COR-L47 (cell line): ENCODE measurements at regions not wholly inside any gene's neighbourhood (a gene's known extent, or its start where the extent isn't known, plus 50 kb on each side); places are given as distances from the start of the nearest gene placed in this dataset.
A peak's percentile ranks its signal among the peaks of the same experiment; 100 is the strongest.

Source experiments
- DNase-seq: peaks from one replicate; lab custom pipeline; 2025; lab: John Stamatoyannopoulos, UW

DNA sequence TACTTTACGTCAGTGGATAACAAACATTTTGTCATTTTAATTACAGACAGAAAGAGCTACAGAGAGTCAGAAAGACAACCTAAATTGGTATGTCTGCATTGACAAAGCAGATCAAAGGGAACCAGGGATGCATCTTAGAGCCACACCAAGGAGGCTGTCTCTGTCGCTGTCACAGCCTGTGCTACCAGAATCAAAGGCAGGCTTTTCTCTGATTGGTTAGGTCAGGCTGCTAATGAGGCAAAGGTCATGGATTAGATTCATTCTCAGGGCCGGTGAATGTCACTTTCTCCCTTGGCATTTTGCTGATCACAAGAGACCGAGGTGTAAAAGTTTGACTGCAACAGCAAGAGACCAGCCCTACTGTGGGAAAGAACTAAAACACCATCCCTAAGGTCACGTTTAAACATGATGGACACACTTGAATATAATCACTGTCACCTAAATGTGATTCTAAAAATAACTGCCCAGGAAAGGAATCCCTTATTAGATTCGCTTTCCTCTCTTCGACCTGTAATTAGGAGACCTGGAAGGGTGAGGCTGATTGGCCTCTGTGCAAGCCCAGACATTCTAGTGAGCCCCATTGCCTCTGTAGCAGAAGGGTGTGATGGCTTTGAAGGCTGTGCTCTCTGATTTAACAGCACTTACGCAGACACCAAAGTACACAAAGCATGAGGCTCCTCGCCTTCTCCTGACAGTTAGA is 314.4 kb upstream of the NBEA start:
- peak; percentile 10 for DNase-seq

DNA sequence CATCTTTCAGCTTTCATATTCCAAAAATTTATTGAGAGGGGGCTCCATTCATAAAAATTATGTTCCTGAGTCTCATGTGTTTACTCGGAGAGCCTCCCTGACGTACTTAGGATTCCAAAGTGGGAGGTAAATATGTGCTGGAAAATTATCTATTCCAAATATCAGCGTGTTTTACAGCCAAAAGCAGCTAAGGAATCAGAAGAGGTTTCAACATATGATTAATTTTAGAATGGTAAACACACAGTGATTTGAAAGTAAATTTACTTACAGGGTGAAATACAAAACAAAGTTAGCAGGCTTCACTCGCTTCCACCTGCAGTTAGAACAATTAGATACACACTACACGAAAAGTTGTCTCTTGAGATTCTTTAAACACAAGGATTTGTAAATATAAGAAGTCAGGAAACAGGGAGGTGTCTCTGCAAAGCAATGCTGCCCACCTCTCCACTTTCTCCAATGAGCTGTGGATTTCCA is 313.8 kb upstream of the NBEA start:
- DNase-seq, result no peak

DNA sequence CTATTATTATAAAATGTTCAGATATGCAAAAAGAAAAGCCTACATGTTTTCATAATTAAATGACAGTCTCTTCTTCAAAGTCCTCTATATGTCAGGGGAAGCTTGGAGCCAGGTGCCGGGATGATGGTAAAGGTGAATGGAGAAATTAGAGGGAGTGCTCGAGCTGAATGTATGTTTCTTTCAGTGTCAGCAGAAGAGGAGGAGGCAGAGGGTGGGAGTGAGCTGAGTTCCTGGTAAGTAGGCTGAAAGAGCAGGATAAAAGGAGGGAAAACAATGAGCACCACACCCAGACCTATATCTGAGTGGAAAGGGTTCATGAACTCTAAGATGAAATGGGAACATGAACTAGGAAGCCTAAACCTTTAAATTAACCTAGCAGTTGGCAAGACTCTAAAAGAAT is 307.6 kb upstream of the NBEA start:
- no peak for DNase-seq

DNA sequence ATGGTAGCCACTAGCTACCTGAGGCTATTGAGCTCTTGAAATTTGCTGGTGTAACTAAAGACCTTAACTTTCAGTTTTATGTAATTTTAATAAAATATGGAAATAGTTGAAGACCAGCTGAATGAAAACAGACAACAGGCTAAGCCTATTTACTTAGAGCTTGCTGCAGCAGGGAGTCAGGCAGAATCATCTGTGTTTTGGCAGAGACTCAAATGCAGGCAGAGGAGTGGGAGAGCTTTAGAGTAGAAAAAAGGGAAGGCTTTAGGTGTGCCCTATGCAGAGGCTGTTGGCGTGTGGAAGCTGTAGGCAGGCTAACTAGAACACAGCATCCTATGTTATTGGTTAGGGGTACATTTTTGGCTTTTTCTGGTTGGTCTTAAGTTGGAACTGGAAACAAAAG is 304.9 kb upstream of the NBEA start:
- DNase-seq, result peak; percentile 47

DNA sequence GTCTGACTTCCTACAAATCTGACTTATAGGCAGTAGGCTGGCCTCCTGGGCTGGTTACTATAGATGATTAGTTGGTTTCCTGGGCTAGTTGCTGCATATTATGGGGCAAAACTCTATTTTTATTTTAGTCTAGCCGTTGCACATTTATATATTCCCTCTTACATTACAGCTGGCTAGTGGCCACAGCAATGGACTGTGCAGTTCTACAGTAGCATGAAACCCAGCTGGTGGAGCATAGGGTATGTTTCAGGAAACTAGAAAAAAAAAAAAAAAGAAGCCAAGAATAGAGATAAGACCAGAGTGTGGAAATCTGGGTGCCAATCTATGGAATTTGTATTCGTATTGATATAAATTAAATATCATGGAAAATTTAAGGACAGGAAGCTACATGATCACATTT is 304.4 kb upstream of the NBEA start:
- DNase-seq, result no peak

DNA sequence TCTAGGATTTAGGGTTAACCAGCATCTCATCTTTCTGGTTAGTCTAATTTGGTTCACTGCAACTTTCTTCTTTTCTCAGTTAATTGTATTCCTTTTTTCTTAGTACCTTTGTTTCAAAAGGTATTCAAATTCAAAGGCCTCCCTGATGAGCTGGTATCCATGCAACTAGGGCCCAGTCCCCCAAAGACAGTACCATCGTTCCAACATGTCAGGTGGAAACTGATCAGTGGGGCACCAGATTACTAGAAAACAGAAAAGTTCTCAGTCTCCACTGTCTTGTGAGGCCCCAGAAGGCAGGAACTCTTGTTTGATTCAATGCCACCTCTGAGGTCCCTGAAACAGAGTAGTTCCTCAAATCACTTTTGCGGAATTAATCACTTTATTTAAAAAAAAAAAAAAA is 303.2 kb upstream of the NBEA start:
- no peak for DNase-seq

DNA sequence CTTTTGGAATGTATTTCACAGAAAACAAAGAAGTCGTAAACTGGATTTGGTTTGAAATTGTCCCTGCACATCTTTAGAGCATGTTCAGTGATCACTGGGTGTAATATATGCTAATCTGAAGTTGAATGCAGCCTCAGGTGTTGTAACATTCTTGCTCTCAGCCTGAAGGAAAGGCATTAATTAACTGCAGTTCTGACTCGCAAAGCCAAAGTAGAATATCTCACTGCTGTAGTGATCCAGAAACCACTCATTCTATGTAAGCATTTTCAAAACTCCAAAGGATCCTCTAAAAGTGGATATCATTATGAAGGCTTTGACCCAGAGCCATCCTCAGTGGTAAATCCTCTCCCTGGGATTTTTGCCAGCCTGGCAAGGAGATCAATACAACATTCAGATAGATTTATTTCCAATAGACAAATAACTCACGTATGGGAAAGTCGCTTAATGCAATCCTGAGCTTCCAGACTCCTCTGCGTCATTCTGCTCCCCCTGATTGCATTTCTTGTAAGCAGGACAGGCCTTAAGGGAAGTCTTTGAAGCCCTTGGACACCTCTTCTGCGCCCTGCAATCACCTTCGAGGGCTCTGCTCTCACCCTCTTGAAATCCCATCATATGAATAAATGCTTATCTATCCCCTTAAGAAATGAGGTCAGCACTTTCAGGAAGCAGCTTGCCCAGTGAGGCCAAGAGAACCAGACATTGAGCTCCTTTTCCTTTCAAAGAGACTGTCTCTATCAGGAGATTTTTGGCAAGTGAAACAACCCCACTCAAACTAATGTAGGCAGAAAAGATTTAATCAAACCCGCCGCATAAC is 301.7 kb upstream of the NBEA start:
- DNase-seq, result no peak

DNA sequence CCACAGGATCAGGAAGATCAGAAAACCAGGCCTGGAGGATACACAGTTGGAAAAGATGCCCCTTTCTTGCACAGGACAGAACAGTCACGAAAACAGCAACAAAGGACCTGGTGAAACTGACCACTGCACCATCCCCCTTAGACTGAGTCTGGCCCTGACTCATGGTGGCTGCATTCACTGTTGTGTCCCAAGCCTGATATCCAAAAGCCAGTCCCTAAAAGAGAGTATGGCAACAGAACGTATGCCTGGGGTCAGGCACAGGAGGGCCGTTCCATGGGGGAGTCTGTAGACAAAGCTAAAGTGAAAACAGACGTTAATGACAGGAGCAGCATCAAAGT is 301.1 kb upstream of the NBEA start:
- DNase-seq, result no peak

DNA sequence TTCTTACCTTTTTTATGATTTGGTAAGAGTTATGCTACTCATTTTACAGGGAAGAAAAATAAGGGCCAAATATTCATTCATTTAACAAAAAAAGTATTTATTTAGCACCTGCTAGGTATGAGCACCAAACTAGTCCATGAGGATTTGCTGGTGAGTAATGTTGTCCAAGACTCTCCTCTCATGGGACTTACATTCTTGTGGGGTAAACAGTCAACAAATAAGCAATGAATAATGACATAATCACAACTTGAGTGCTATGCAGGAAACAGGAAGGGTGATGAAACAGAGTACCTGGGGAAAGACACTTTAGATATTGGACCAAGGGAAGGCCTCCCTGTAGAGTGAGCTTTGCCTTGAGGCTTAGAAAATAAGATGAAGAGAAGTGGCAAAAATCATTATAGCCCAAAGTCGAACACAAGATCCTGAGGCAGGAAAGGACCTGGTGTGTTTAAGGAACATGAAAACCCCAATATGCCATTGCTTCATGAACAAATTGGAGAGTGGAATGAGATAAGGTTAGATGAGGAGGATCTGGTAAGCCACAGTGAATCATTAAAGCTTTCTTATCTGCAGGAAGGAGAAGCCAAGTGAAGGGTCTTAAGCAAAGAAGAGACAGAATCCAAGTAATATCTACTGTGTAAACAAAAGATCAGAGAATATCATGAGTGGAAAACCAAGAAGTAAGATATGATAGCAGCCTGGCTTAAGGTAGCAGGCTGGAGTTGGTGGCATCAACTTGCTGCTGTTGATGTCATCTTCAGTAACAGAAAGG is 294.5 kb upstream of the NBEA start:
- DNase-seq, result no peak

DNA sequence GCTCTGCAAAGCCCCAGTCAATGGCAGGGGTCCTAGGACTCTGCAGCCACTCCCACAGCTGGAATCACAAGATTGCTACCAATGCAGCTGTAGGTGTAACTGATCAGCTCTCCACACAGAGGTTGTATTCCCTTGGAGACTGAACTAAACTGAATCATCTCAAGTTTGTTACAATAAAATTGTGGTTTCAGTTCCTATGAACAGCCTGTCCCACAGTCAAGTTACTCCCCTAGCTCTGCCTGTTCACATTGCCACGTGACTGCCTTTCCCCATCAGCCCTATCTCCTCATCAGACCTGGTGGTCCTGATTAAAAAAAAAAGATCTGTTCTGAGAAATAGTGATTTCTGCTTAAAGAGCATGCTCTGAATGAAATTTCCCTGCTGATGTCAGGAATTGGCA is 287.9 kb upstream of the NBEA start:
- DNase-seq, result no peak

DNA sequence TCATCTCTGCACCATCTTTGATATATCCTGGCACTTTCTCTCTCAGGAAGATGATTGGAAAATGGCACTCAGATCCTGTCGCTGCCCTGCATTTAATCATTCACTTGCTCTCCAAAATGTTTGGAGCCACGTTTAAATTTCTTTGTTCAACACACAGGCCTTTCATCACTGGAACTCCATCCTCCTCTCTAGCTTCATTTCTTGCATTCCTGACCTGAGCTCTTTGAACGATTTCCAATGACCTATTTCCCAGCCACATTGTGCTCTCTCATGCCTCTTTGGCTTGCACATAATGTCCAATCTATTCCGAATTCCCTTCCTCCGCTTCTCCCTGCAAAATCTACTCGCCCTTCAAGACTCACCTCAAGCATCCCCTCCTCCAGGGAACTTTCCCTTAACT is 287.4 kb upstream of the NBEA start:
- no peak for DNase-seq

DNA sequence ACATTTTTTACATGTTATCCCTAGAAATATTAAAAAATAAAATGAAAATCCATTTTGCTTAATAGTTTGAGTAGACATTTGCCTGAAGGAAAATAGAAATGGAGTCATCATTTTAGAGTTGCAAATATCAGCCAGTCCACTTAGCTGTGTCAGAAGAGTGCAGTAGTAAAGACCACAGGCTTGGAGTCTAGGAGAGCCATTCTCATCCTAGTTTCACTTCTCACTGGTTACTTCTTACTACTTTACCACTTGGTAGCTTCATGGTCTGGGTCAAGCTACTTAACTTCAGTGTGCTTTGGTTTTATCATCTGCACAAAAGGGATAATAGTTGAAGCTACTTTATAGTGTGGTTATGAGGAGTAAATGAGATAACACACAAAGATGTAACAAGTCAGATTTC is 286.5 kb upstream of the NBEA start:
- DNase-seq, result no peak

DNA sequence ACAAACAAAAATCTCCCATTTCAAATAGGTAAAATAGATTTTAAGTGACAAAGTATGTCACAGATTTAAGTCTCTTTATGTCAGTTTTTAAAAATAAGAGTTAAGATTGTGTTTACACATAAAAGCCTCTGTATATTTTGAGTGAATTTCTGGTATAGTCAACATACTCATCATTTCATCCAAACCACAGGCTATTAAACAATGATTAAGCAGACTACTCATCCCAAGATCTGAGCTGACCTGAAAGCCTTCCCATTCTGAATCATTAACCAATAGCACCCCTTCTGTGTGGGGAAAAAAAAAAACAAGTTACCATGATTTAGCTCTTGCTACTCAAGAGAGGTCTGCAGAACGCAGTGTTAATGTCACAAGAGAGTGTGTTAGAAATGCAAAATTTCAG is 284.4 kb upstream of the NBEA start:
- no peak for DNase-seq

DNA sequence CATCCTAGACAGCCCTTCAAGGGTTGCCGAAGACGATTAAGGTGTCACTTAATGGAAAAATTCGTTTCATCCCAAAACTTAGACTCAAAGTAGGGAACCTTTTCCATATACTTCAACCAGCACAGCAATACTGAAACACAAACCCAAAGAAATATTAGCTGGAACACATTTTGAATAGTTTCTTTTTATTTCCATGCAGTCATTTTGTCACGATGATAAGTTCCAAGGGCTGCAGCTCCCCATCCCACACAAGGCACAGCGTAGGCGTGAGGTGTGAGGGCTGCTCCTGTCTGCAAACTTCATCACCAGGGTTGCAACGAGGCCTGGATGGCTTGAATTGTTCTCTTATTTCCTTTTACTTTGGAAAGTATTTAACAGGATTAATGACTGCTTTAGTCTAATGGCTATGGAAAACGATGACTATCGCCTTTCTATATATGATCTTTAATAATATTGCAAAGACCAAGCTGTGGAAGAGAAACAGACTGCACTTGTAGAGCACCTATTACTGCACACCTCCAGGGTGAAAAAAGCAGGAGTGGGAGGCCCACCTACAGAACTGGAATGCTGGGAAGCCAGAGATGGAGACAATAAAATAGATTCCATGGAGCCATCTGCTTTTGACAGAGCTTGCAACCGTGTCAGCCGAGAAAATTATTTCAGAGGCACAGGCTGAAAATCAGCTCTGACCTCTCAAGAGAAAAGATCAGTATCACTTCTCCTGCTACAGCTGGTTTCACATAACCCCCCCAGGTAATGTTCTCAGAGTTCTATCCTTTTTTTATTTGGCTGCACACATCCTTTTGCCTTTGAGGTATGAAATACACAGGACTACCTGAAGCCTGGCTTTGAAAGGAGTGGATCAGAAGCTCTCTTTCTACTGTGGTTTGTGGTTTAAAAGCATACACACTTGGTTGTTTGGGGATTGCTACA is 274.5 kb upstream of the NBEA start:
- no peak for DNase-seq

DNA sequence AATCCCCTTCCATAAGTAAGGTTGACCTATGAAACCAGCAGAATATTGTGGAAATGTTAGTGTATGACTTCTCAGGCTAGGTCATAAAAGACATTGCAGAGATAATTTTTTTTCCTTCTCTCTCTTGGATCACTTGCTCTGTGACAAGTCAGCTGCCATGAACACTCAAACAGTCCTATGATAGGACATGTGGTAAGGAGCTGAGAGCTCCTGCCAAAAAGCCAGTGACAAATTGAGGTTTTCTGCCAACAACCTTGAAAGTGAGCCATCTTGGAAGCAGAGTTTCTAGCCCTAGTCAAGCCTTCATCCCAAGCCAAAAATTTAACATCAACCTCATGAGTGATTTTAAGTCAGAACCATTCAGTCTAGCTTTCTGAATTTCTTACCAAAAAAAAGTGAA is 270.9 kb upstream of the NBEA start:
- no peak for DNase-seq

DNA sequence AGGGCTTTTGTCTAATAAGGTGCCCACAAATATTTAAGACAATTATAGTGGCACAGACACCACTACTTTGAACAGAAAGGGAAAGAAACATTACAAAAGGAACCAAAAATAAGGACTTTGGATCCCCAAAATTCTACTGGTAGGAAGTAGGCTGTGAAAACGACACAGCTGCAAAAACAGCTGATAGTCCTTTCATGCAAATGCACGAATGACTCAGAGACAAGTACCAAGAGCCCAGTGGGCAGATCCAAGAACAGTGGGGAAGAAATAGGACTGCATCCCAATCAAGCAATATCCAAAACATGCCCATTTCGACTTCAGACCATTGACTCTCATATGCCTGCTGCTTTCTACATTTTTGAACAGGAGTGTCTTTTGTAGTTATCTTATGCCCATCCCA is 269.4 kb upstream of the NBEA start:
- DNase-seq, result no peak

DNA sequence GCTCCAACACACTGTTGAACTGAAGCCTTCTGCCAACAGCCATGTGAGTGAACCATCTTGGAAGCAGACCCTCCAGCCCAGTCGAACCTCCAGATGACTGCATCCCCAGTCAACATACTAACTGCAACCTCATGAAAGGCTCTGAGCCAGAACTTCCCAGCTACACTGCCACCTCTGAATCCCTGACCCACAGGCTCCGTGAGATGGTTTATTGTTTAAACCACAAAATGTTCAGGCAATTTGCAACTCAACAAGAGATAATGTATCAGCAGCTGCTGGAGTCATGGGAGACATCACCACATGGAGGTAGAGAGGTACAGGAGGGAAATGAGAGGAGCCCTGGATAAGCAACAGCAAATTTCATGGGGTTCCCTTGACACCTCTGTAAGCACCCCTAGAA is 266.4 kb upstream of the NBEA start:
- no peak for DNase-seq

DNA sequence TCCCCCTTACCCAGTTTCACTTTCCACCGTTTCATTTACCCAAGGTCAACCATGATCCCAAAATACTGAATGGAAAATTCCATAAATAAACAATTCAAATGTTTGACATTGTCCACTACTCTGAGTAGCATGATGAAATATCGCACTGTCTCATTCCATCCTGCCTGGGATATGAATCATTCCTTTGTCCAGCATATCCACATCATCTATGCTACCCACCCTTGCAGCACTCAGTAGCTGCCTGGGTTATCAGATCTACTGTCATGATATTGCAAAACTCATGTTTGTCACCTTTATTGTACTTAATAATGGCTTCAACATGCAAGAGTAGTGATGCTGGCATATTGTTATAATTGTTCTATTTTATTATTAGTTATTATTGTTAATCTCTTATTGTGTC is 263.9 kb upstream of the NBEA start:
- no peak for DNase-seq

DNA sequence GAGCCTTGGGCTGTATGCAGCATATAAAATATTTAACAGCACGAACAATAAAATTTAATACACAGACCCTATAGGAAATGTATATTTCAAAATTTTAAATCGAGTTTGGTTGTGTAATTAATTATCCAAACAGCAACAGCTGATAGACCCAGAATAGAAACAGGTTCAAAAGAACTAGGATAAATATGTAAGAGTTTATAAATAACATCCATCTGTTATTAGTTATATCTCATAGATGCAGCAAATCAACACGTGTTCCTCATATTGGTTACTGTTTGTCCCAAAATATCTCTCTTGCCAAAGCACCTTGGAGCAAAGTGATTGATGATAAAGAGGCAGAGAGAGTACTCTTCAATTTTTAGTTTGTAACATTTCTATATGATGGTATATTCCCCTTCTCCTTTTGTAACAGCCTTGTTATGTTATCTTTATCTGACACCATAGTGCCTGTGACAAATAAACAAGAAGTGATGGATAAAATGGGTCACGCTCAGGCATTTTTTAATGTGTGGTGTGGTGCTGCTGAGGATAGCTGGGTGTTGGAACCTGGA is 260.6 kb upstream of the NBEA start:
- no peak for DNase-seq

DNA sequence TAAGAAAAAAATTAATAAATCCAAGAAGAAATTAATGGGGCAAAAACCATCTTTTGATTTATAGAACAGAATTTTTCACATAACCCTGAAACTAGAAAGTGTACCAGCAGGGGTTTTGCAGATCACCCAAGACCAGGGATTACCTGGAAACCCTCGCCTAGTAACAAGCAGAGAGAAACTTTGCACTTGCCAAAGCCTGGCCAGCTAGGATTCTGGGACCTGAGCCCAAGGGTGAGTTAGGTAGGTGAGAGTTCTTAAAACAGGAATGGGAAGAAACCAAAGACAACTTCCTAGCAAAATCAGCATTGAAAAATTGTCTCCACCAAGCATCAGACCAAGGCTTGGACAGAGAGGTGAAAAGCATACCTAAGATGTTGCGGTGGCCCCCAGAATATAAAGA is 247.0 kb upstream of the NBEA start:
- no peak for DNase-seq

DNA sequence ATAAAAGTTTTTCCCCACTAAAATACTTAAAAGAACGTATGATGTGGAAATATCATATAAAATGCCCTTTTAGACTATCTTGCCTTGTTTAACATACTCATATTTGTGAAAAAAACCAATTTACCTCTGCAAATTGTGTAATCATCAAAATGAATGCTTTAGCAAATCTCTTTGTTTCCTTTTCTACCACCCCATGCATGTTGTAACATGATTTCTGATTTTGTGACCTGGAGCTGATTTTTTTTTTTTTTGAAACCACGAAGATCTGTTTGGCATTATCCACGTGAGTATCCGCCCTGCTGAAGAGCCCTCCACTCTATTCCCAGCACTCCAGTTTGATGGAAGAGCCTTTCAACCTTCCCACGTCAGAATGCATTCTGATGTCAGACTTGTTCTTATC is 245.8 kb upstream of the NBEA start:
- no peak for DNase-seq

DNA sequence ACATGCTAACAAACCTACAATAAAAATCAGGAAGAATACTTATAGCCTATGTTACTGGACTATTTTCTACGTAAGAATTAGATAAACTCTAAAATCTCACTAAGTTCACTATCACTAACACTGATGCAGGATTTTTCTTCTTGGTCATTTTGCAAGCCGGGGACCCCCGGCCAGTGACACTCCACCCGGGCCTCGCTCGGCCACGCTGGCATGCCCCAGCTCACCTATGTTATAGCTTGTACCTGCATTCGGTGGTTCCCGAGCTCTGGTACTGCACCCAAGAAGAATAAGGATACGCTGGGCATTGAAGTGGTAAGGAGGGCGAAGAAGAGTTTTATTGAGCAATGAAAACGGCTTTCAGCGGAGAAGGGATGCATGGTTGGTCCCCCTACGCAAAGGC is 245.3 kb upstream of the NBEA start:
- DNase-seq, result no peak
